DND-41 (cell line): ENCODE measurements at regions not wholly inside any gene's neighbourhood (a gene's known extent, or its start where the extent isn't known, plus 50 kb on each side); places are given as distances from the start of the nearest gene placed in this dataset.

Source experiments
- CTCF ChIP-seq: IDR thresholded peaks from 2 replicates; pipeline ENCODE4 v1.5.1; 2012; ENCODE audit warnings: borderline replicate concordance, low read length, moderate library complexity, mild to moderate bottlenecking; ENCODE audit not compliant: poor library complexity, severe bottlenecking; ENCODE audit errors: extremely low read depth
- EZH2 ChIP-seq: IDR thresholded peaks from 3 replicates; pipeline ENCODE4 v1.6.1; 2012; ENCODE audit warnings: borderline replicate concordance, low read depth, mild to moderate bottlenecking, moderate library complexity, low read length, inconsistent platforms; ENCODE audit not compliant: severe bottlenecking

GRCh38 chr12:97650242-97650641, 187.6 kb downstream of the RMST start:
- no peak for TF ChIP-seq CTCF
- TF ChIP-seq EZH2, result no peak
